Activated CD8-positive, alpha-beta memory T cell treated with anti-CD3 and anti-CD28 coated beads for 48 hours (primary cell): ENCODE measurements at regions not wholly inside any gene's neighbourhood (a gene's known extent, or its start where the extent isn't known, plus 50 kb on each side); places are given as distances from the start of the nearest gene placed in this dataset.
"Not testable (repeated sequence)": the region's sequence is repeated elsewhere in the genome, so short reads cannot be mapped to it uniquely, and the experiment has no call there.

ENCODE experiments used
- DNase-seq, 3 experiments: peaks; one replicate each; pipeline ENCODE4 v3.0.0-alpha.2; 2020; ENCODE audit warnings: low read depth in 2 of 3, low spot score in 2 of 3

DNA sequence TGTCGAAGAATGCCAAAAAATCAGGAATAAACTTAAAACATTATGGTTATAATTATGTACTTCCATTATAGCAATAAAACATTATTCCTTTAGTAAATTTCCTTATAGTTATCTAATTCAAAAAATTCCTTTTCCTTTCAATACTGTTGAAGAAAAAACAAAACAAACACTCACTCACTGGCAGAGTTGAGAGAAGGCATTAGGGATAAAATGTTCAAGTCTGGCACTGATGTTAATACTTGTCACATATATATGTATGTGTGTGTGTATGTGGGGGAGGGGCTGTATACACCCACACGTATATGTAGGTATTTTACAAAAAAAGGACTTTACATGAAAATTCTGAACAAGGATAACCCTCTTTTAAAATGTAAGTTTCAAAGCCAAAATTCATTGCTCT is 150.2 kb upstream of the MEOX2 start:
- DNase-seq = no peak

DNA sequence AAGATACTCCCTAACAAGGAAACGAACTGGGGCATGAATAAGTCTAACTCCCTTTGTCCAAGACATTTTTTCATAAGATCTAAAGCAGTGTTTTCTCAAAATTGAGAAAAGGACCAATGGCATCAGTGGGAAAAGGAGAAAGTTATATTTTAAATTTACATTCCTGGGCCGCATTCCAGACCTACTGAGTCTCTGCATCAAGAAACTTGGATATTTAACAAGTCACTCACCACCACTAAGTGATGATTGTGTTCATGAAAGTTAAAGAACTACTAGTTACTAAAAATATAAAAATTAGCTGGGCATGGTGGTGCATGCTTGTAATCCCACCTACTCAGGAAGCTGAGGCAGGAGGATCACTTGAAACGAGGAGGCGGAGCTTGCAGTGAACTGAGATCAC is 149.6 kb upstream of the MEOX2 start:
- no peak for DNase-seq

DNA sequence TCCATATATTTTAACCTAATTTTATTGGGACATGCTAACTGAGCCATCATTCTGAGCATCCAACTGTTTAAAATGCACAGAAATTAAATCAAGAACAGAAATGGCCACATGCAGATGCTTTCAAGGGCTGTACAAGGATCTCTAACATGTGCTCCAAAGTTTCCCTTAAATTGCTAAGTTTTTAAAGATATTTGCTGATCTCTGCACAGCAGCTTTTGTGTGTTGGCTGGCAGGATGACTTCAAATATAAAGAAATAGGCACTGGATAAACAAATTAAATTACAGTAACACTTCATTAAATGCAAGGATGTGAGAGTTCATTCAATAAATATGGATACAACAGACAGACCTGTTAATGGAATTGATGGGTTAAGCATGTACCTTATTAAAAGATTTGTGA is 148.0 kb upstream of the MEOX2 start:
- no peak for DNase-seq

DNA sequence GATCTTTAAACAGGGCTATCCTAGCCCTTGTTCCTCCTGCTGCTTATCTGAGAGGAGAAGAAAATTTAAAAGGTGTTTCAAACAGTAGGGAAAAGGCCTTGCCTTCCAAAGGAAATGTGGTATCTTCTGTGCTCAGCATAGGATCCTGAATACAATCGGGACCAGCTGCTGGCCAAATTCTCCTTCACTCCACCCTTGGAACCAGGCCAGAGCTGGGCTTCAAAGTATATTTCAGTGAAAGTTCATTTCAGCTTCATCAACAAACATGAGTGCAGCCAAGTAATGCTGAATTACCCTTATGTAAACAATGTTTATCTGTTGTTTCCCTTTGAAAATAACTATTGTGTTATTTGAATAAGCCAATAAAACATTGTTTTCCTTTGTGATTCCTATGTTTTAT is 146.5 kb upstream of the MEOX2 start:
- no peak for DNase-seq

DNA sequence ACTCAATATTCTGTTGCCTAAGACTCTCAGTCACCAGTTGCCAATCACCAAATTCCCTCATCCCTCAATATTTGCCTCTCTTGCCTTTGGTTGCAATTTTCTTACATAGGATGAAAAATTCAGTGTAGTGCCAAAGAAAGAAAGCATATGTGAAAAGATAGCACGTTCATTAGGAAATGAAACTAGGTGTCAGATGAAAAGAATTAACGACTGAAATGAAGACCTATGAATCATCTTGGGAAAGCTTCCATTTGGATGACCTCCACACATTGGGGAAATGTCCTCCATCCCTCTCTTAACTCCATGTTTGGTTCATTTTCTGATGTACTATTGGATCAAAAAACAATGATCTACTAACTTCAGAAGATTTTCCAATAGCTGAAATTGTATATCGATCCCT is 145.1 kb upstream of the MEOX2 start:
- no peak for DNase-seq

DNA sequence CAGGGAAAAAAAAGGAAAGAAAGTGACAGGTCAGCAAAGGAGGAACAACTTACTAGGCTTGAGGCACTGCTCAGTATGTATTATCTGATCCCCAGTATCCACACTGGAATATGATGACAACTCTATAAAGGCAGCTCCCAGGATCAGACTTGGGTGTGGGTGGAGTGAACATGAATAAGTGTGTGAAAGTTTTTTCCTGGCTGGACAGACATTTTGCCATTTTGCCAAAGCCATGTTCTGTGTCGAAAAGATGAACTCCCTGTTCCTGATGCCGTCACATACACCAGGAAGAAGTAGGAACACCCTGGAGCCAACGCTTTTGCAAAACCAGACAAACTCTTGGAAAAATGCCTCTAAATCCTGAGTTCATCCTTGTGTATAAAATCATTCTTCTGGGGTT is 143.2 kb upstream of the MEOX2 start:
- DNase-seq = no peak

DNA sequence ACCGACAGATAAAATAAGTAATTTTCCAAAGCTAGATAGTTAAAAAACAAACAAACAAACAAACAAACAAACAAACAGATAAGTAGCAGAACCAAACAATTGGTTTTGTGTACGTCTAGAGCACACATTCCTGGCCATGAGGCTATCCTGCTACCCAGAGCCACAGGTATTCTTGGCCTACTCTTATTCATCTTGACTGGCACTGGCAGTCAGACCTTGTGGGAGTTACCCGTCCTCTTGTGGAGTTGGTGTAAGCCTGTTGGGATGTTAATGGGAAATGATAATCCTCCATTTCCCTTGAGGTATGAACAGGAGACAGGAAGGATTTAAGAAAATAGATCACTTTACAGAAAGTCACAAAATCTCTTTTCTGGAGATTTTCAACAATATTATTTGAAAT is 142.4 kb upstream of the MEOX2 start:
- DNase-seq = no peak

DNA sequence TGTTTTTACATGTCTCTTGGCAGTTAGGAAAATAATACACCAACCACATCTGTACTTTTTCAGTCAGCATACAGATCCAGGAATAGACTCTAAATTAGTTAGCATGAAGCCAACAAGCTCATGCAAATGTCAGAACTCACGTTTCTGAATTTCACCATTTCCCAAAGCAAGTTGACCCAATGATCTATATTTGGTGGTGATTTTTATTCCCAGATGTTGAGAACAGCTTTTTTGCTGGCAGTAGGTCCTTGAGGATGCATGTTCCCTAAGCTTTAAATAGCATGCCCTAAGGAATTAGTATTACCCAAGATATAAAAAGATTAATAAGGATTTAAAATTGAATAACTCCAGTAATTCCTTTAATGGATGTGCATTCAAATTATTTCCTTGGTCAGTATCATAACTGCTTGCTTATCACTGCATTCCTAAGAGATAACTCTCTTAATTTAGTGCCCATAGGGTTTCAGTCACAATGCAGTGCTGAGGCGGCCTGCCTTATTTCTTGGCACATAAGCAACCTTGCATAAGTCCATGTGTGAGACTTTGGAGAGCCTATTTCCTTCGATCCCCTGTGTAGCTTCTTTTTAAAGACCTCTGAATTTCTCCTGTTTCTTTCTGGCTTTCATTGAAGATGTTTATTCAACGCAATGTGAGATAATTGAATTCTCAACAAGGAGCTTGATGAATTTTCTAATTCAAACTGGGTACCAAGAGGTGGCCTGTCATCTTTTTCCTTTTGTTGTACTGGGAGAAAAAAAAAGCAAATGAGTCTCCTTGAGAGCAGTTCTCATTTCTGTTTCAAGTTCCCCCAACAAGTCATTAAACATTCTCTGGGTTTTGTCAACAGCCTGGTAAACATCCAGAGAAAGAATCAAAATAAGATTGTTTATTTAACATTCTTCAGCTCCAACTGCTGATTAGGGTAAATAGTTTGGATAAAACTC is 135.3 kb upstream of the MEOX2 start:
- no peak for DNase-seq

DNA sequence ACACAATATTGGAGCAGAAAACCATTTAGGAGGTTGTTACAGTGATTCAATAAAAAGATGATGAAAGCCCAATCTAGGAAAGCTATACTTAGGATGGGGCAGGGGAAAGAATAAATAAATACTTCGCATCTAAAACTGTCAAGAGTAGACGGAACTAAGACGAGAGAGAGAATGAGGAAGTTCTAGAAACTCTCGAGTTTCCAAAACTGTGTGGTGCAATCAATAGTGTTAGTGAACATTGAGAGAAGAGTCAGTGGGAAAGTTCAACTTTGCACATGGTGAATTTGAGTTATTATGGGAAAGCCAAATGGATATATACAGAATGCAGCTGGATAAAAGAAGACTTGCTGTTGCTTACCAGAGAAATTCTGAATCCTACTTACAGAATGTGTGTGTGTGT is 133.8 kb upstream of the MEOX2 start:
- no peak for DNase-seq

DNA sequence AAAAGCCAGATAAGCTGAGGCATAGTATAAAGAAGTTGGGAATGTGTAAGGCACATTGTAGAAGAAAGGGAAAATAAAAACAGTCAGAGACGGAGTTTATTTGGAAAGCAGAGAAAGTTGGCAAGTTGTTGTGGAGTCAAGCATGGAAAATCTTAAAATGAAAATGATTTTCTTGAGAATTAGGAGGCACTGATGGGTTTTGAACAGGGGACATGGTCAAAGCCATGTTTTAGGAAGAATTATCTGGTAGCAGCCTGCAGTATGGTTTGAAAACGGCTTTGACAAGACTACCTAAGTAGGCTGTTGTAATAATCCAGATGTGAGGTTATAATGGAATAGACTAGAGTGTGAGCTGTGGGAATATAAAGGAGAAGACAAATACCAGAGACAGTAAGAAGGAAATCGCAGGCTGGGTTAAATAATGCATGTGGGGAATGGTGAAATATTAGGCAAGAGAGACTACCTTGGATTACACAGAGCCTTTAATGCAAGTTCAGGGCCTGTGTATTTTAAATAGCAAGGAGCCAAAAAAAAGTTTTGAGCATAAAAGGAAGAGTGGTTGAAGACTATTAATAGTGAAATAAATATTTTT is 130.4 kb upstream of the MEOX2 start:
- DNase-seq = no peak

DNA sequence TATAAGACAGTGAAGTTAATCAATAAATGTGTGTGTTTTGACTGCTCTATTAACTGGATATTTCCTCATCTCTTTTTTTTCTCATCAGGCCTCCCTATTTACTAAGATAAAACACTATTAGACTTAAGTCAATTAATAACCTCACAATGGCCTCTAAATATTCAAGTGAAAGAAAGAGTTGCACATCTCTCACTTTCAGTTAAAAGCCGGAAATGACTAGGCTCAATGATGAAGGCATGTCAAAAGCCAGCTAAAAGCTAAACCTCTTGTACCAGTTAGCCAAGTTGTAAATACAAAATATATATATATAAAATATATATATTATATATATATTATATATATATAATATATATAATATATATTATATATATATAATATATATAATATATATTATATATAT is 127.0 kb upstream of the MEOX2 start:
- DNase-seq = no peak

DNA sequence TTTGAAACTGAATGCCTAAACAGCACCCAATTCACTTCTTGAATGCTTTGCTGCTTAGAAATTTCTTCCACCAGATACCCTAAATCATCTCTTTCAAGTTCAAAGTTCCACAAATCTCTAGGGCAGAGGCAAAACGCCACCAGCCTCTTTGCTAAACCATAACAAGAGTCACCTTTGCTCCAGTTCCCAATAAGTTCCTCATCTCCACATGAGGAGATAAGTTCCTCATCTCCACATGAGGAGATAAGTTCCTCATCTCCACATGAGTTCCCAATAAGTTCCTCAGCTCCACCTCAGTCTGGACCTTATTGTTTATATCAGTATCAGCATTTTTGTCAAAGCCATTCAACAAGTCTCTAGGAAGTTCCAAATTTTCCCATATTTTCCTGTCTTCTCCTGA is 123.9 kb upstream of the MEOX2 start:
- DNase-seq = not testable (repeated sequence)

DNA sequence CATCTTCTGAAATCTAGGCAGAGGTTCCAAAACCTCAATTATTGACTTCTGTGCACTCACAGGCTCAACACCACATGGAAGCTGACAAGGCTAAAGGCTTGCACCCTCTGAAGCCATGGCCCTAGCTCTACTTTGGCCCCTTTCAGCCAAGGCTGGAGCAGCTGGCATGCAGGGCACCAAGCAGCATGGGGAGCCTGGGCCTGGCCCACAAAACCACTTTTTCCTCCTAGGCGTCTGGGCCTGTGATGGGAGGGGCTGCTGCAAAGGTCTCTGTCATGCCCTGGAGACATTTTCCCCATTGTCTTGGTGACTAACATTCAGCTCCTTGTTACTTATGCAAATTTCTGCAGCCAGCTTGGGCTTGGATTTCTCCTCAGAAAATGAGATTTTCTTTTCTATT is 123.5 kb upstream of the MEOX2 start:
- DNase-seq = not testable (repeated sequence)

DNA sequence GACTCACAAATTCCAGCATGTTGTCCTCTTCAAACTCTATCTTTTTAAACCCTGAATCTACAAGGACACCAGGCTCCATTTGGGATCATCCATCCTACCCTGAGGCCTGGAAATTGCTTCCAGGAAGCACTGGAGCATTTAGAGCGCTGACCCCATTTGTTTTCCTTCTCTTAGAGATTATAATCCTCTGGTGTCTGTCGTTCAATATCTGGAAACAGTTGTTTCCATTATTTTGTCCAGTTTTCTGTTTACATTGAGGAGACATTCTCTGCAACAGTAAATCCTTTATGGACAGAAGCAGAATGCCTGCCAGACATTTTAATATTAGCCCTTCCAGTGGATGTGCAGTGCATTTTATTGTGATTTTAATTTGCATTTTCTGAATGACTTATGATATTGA is 119.4 kb upstream of the MEOX2 start:
- DNase-seq = no peak

DNA sequence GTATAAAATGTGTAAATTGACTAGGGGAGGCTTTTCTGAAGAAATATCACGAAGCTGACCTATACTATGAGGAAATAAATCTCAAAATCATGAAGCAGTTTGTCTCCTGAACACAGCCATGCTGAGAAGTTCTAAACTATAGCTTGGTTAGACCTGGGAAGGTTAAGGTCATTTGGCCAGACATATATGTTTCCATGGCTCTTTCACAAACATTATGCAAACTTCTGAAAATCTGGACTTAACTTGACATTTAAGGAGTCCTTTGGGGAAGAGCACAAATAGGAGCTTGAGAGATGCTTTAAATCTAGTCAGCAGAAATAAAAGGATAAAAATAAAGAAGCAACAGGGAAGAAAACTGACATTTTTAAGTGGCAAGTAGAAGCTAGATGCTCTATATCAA is 115.9 kb upstream of the MEOX2 start:
- no peak for DNase-seq

DNA sequence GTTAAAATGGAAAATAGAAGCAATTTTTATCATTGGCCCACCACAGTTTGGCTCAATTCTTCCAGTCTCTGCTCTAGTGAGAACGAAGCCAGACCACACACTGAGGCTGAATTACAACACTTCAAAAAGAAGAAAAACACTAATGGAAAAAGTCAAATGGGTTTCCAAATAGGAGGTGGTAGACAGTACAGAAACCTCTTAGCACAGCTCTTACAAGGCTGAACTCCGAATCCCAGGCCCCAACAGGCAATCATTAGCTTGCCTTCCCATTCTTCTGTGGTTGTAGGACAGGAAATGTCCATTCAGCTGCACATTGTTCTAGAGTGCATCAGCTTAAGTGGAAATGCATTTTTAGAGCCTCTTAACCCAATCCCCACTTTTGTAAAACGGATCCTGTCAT is 115.1 kb upstream of the MEOX2 start:
- no peak for DNase-seq

DNA sequence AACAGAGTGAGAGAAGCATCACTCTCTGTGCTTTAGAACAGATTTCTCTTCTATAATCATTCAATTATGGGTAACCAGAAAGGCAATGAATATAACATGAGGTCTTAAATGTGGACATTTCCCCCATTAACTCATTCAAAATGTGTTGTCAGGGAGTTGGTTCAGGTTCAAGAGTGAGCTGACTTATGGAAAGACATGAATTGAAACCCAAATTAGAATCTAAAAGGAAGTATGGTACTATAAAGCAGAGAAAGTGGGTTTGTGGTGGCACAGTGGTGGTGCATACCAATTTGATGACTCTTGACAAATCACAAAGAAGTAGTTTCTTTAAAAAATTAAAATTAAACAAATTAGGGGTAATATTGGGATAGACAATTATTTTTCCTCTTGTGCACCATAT is 114.6 kb upstream of the MEOX2 start:
- DNase-seq = no peak

DNA sequence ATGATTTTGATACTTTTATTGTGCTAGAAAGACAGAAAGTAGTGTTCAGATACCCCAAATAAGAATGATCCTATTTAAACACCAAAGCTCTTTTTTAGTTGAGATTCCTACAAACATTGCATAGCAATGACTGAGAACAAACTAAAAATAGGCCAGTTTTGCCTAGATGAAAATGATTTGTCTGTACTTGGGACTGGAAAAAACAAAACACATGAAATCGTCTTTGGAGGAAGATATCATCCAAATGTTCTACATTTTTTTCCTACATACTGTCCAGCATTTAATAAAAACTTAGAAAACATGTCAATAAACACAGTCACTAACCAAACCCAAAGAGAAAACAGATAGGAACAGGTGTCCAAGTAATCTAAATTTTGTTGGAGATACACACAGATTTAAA is 111.6 kb upstream of the MEOX2 start:
- DNase-seq = no peak

DNA sequence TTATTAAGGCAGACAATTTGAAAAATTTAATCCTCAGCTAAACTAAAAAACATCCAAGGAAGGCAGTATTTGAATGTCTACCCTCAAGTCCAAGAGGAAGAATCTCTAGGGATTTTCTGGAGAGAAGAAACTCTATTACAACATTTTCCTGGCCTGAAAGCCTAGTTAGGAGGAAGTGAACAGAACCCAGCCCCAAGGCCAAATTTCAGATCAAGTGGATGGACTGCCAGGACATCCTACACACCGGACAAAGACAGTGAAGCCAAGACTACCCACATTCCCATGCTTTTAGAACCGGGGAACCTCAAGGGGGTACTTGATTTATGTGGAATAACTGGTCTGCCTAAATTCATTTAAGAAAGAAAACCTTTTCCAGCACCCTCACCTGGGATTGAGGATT is 108.9 kb upstream of the MEOX2 start:
- DNase-seq = no peak

DNA sequence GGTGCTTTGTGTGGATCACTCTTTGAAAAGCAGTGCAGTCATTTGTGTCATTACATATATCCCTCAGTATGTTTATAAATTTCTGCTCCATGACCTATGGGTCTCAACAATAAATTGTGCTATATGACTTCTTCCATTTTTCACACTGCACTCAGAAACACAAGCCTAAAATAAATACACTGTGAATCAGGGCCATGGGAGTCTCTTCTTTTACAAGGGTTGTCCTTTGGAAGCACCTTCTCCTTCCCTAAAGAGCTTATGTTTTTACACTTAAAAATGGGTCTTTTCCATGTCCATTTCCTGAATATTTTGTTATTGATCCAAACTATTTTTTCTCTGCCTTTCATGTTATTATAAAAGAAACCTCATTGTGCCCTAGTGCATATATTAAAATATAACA is 108.3 kb upstream of the MEOX2 start:
- no peak for DNase-seq

DNA sequence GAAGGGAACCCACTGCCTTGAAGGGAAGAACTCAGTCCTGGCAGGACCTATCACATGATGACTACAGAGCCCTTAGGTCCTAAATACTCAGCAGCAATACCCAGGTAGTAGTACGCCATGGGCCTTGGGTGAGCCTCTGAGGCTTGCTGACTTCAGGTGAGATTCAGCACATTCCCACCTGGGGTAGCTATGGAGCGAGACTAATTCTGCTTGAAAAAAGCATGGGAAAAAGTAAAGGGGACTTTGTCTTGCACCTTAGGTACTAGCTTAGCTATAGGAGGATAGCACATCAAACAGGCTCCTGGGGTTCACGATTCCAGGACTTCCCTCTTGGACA is 98.2 kb upstream of the MEOX2 start:
- no peak for DNase-seq

DNA sequence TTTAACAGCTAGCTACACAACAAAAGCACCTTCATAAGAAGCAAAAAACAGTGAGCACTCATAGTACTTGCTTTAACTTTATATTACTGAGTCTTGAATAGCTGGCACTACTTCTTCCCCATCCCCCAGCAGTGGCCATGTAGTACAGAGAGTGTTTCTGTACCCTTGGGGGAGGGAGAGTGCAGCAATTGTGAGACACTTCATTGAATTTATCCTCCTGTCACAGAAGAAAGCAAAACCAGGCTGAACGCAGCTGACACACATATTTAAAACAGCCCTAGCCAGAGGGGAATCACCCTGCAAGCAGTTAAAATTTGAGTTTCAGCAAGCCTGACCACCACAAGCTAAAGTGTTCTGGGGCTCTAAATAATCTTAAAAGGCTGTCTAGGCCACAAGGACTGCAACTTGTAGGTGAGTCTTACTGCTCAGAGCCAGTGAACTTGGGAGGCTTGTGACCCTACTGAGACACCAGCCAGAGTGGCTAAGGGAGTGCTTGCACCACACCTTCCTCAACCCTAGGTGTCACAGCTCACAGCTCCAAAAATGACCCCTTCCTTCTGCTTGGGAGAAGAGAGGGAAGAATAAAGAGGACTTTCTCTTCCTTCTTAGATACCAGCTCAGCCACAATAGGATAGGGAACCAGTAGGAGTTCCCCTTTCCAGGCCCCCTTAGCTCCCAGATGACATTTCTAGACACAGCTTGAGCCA is 97.7 kb upstream of the MEOX2 start:
- no peak for DNase-seq
